Parathyroid adenoma (tissue), 2 donors: ENCODE measurements at regions not wholly inside any gene's neighbourhood (a gene's known extent, or its start where the extent isn't known, plus 50 kb on each side); places are given as distances from the start of the nearest gene placed in this dataset.

Experiments
- H2AFZ ChIP-seq: fragments of 300-600 bp; sonication (generic); one replicate; pipeline ENCODE4 v1.7.0; 2017; ENCODE audit warnings: antibody characterized with exemption, mild to moderate bottlenecking
- H3K27ac ChIP-seq: fragments of 300-600 bp; sonication (generic); one replicate; pipeline ENCODE4 v1.7.0; 2017
- H3K27me3 ChIP-seq: fragments of 300-600 bp; sonication (generic); one replicate; pipeline ENCODE4 v1.7.0; 2017; ENCODE audit warnings: low read length; ENCODE audit not compliant: control insufficient read depth, insufficient read depth
- H3K36me3 ChIP-seq: fragments of 300-600 bp; sonication (generic); one replicate; pipeline ENCODE4 v1.7.0; 2017; ENCODE audit warnings: low read length; ENCODE audit not compliant: control insufficient read depth, insufficient read depth
- H3K4me1 ChIP-seq: fragments of 300-600 bp; sonication (generic); one replicate; pipeline ENCODE4 v1.7.0; 2017; ENCODE audit warnings: control low read depth
- H3K4me2 ChIP-seq: fragments of 300-600 bp; sonication (generic); one replicate; pipeline ENCODE4 v1.7.0; 2017; ENCODE audit warnings: low read length
- H3K4me3 ChIP-seq: fragments of 300-600 bp; sonication (generic); one replicate; pipeline ENCODE4 v1.7.0; 2017; ENCODE audit warnings: low read depth, low read length
- H3K79me2 ChIP-seq: fragments of 300-600 bp; sonication (generic); one replicate; pipeline ENCODE4 v1.7.0; 2017; ENCODE audit warnings: control low read depth
- H3K9ac ChIP-seq: fragments of 300-600 bp; sonication (generic); one replicate; pipeline ENCODE4 v1.7.0; 2017; ENCODE audit warnings: mild to moderate bottlenecking
- H3K9me3 ChIP-seq: fragments of 300-600 bp; sonication (generic); one replicate; pipeline ENCODE4 v1.7.0; 2017; ENCODE audit warnings: low read length; ENCODE audit not compliant: control insufficient read depth
- TF ChIP-seq, protein P1 (sequence below): fragments of 300-600 bp; sonication (generic); IDR thresholded peaks from one replicate; pipeline ENCODE4 v1.7.0; 2017; ENCODE audit warnings: antibody characterized with exemption, mild to moderate bottlenecking
- donor health status: primary hyperparathyroidism.

- H3K79me2 ChIP-seq = no peaks in the 10 kb centered on the region
- no peak overlapping the region for H3K4me3 ChIP-seq
- H2AFZ ChIP-seq = no peak overlapping the region
- H3K36me3 ChIP-seq = no peaks in the 10 kb centered on the region
- H3K27ac ChIP-seq = no peak overlapping the region
- no peak overlapping the region for H3K9ac ChIP-seq
- H3K4me1 ChIP-seq = no peaks in the 10 kb centered on the region
- H3K27me3 ChIP-seq = no peaks in the 10 kb centered on the region
- TF ChIP-seq, protein P1, sequence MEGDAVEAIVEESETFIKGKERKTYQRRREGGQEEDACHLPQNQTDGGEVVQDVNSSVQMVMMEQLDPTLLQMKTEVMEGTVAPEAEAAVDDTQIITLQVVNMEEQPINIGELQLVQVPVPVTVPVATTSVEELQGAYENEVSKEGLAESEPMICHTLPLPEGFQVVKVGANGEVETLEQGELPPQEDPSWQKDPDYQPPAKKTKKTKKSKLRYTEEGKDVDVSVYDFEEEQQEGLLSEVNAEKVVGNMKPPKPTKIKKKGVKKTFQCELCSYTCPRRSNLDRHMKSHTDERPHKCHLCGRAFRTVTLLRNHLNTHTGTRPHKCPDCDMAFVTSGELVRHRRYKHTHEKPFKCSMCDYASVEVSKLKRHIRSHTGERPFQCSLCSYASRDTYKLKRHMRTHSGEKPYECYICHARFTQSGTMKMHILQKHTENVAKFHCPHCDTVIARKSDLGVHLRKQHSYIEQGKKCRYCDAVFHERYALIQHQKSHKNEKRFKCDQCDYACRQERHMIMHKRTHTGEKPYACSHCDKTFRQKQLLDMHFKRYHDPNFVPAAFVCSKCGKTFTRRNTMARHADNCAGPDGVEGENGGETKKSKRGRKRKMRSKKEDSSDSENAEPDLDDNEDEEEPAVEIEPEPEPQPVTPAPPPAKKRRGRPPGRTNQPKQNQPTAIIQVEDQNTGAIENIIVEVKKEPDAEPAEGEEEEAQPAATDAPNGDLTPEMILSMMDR = no peak
- no peak overlapping the region for H3K4me2 ChIP-seq
- H3K9me3 ChIP-seq = peaks cover 4% of the 10 kb centered on the region
These were observed 620.6 kb upstream of the CAMK1G start for GRCh38 chr1:208962867-208963266.

DNA sequence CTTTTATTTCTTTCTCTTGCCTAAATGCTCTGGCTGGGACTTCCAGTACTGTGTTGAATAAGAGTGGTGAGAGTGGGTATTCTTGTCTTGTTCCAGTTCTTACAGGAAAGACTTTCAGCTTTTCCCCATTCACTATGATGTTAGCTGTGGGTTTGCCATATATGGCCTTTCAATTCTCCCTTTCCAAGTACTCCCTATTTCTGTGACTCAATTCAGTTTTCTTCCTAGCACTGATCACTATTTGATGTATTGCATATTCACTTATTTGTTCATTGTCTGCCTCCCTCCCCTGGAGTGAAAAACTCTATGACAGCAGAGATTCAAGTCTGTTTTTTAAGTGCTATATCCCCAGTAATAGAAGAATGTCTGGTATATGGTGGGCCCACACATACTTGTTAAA lies 618.2 kb upstream of the CAMK1G start:
- TF ChIP-seq, protein P1 = no peak
- no peaks in the 10 kb centered on the region for H3K4me1 ChIP-seq
- no peaks in the 10 kb centered on the region for H3K36me3 ChIP-seq
- H3K9ac ChIP-seq = no peak overlapping the region
- no peak overlapping the region for H2AFZ ChIP-seq
- H3K79me2 ChIP-seq = no peaks in the 10 kb centered on the region
- H3K4me2 ChIP-seq = no peak overlapping the region
- H3K9me3 ChIP-seq = no peaks in the 10 kb centered on the region
- no peaks in the 10 kb centered on the region for H3K27me3 ChIP-seq
- no peak overlapping the region for H3K4me3 ChIP-seq
- no peak overlapping the region for H3K27ac ChIP-seq

GRCh38 chr1:208967334-208967733 lies 616.2 kb upstream of the CAMK1G start:
- H3K27me3 ChIP-seq = no peaks in the 10 kb centered on the region

DNA sequence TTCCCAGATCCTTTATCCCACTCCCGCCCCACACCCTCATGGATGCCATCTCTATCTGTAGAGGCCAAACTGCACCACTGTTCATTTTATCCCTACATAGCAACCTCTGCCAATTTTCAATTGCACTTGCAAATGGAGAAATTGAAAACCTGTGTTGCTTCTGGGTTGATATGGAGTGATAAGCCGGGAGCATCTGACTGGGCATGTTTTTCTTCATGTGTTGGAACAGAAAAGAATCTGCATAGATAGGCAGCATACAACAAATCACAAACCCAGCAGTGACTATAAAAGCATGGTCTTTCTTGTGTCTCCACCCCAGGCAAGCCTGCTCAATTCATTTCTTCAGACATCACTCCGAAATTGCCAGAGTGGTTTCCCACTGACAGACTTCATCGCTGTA lies 608.8 kb upstream of the CAMK1G start:
- Histone ChIP-seq H3K4me2 (no peak overlapping the region), H3K27ac (no peak overlapping the region), H3K9me3 (no peaks in the 10 kb centered on the region), H3K4me1 (no peaks in the 10 kb centered on the region), H3K9ac (no peak overlapping the region), H3K79me2 (no peaks in the 10 kb centered on the region), H3K27me3 (no peaks in the 10 kb centered on the region), H3K4me3 (no peak overlapping the region), H3K36me3 (no peaks in the 10 kb centered on the region), H2AFZ (no peak overlapping the region)
- TF ChIP-seq, protein P1 = no peak

More at GRCh38 chr1:208967334-208967733, 616.2 kb upstream of the CAMK1G start:
- Histone ChIP-seq H2AFZ (no peak overlapping the region), H3K4me3 (no peak overlapping the region), H3K4me2 (no peak overlapping the region), H3K9ac (no peak overlapping the region), H3K27ac (no peak overlapping the region), H3K36me3 (no peaks in the 10 kb centered on the region), H3K9me3 (no peaks in the 10 kb centered on the region), H3K79me2 (no peaks in the 10 kb centered on the region), H3K4me1 (no peaks in the 10 kb centered on the region)
- TF ChIP-seq, protein P1 = no peak

DNA sequence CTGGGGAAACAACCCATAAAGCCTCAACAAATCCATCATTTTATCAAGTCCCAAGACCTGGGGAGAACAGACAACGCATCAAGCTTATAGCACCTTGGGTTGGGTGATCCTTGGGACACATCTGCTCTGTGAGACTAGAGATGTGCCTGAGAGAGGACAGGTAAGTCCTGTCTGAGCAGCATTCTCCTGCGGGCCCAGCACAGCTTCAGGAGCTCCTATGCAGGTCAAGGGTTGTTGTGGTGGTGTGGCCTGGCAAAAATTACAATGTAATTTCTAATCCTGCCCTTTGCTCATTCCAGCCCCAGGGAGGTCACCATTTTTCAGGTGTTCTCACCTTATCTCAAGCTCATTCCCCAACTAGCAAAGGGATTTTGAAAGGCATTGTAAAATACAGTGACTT lies 608.1 kb upstream of the CAMK1G start:
- Histone ChIP-seq H2AFZ (no peak overlapping the region), H3K4me3 (no peak overlapping the region), H3K36me3 (no peaks in the 10 kb centered on the region), H3K9ac (no peak overlapping the region), H3K27me3 (no peaks in the 10 kb centered on the region), H3K9me3 (no peaks in the 10 kb centered on the region), H3K4me1 (no peaks in the 10 kb centered on the region), H3K4me2 (no peak overlapping the region), H3K79me2 (no peaks in the 10 kb centered on the region), H3K27ac (no peak overlapping the region)
- TF ChIP-seq, protein P1 = no peak
